ENCODE measurements at regions not wholly inside any gene's neighbourhood (a gene's known extent, or its start where the extent isn't known, plus 50 kb on each side); places are given as distances from the start of the nearest gene placed in this dataset.

DNA sequence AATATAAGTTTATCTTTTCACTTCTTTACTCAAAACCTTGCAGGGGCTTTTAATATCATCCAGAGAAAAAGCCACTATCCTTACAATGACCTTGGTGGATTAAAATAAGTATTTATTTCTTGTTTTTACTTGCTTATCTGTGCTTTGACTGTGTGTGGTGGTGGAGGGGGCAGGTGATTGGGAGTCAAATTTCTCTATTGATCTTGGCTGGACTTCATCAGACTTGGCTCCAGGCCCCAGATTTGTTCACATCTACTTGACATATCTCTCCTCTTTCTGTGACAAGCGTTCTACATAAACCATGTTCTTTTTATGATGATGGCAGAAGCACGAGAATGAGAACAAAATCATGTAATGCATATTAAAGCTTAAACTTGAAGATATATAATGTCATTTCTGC is 670.8 kb downstream of the PCDH17 start:
- TF ChIP-seq POLR2AphosphoS5 (IDR thresholded peaks at IDR 0.05; ENCODE audit: low read depth) = no peak
- no peak for TF ChIP-seq CTCF (IDR thresholded peaks at IDR 0.05; ENCODE audit: insufficient read depth, low read length)
- no peak for TF ChIP-seq GABPA (IDR thresholded peaks at IDR 0.05; ENCODE audit: low read depth)

All from HL-60 (cell line).